BE2C (cell line): ENCODE measurements at regions not wholly inside any gene's neighbourhood (a gene's known extent, or its start where the extent isn't known, plus 50 kb on each side); places are given as distances from the start of the nearest gene placed in this dataset.

Experiments used
- DNase-seq: peaks from one replicate; pipeline ENCODE4 v3.0.0-alpha.2; 2020
- H3K27me3 ChIP-seq: fragments of 250-450 bp; sonication (Bioruptor Pico); 2 replicates; pipeline ENCODE4 v1.5.1; 2020; ENCODE audit warnings: mild to moderate bottlenecking
- H3K36me3 ChIP-seq: fragments of 250-450 bp; sonication (Bioruptor Pico); 2 replicates; pipeline ENCODE4 v1.5.1; 2020; ENCODE audit warnings: mild to moderate bottlenecking
- H3K4me1 ChIP-seq: fragments of 250-450 bp; sonication (Bioruptor Pico); 2 replicates; pipeline ENCODE4 v1.5.1; 2020
- H3K4me3 ChIP-seq: 2 replicates; pipeline ENCODE4 v1.5.1; 2011; ENCODE audit warnings: low read depth, low read length
- H3K9me3 ChIP-seq: fragments of 250-450 bp; sonication (Bioruptor Pico); 2 replicates; pipeline ENCODE4 v1.5.1; 2020
- TF ChIP-seq, protein P1 (sequence below): IDR thresholded peaks from 2 replicates; pipeline ENCODE4 v1.5.1; 2012; ENCODE audit warnings: mild to moderate bottlenecking, low read depth, low read length

GRCh38 chr4:156346959-156347385 is 393.3 kb upstream of the CTSO start:
- TF ChIP-seq, protein P1, sequence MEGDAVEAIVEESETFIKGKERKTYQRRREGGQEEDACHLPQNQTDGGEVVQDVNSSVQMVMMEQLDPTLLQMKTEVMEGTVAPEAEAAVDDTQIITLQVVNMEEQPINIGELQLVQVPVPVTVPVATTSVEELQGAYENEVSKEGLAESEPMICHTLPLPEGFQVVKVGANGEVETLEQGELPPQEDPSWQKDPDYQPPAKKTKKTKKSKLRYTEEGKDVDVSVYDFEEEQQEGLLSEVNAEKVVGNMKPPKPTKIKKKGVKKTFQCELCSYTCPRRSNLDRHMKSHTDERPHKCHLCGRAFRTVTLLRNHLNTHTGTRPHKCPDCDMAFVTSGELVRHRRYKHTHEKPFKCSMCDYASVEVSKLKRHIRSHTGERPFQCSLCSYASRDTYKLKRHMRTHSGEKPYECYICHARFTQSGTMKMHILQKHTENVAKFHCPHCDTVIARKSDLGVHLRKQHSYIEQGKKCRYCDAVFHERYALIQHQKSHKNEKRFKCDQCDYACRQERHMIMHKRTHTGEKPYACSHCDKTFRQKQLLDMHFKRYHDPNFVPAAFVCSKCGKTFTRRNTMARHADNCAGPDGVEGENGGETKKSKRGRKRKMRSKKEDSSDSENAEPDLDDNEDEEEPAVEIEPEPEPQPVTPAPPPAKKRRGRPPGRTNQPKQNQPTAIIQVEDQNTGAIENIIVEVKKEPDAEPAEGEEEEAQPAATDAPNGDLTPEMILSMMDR, result no peak
- Histone ChIP-seq H3K4me3 (no peak overlapping the region), H3K9me3 (no peaks in the 10 kb centered on the region), H3K4me1 (no peaks in the 10 kb centered on the region), H3K27me3 (no peaks in the 10 kb centered on the region), H3K36me3 (no peaks in the 10 kb centered on the region)
- no peak for DNase-seq

- H3K9me3 ChIP-seq, result no peaks in the 10 kb centered on the region
- no peaks in the 10 kb centered on the region for H3K36me3 ChIP-seq
- no peaks in the 10 kb centered on the region for H3K27me3 ChIP-seq
- TF ChIP-seq, protein P1, result no peak
- no peak overlapping the region for H3K4me3 ChIP-seq
- H3K4me1 ChIP-seq, result no peaks in the 10 kb centered on the region
- no peak for DNase-seq
Observed at GRCh38 chr4:156344397-156344796, 390.7 kb upstream of the CTSO start.

DNA sequence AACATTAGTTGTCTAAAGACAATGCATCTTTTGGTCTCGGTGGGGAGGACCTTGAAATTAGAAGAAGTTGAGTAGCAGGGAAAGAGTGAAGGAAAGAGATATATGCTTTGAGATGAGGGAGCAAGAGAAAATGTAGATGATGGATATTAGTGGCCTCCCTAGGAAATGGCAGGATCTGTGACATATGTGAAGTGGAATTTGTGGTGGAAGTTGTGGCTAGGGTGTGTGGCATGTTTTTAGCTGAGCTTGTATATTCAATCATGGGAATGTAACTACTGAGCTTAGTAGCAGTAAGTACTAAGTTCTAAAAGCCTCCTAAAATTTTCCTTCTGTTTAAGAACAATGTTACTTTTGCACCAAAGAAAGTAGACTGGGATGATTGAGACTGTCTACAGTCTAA is 382.8 kb upstream of the CTSO start:
- Histone ChIP-seq H3K27me3 (no peaks in the 10 kb centered on the region), H3K9me3 (no peaks in the 10 kb centered on the region), H3K36me3 (no peaks in the 10 kb centered on the region), H3K4me3 (no peak overlapping the region), H3K4me1 (no peaks in the 10 kb centered on the region)
- DNase-seq, result no peak
- TF ChIP-seq, protein P1, result no peak

- Histone ChIP-seq H3K4me1 (no peaks in the 10 kb centered on the region), H3K4me3 (no peak overlapping the region), H3K9me3 (no peaks in the 10 kb centered on the region), H3K36me3 (no peaks in the 10 kb centered on the region), H3K27me3 (no peaks in the 10 kb centered on the region)
- TF ChIP-seq, protein P1, result no peak
- DNase-seq, result no peak
Observed at GRCh38 chr4:156335721-156336120, 382.1 kb upstream of the CTSO start.

GRCh38 chr4:156330436-156331031 is 376.9 kb upstream of the CTSO start:
- Histone ChIP-seq H3K36me3 (no peaks in the 10 kb centered on the region), H3K9me3 (no peaks in the 10 kb centered on the region), H3K4me3 (no peak overlapping the region), H3K4me1 (no peaks in the 10 kb centered on the region), H3K27me3 (no peaks in the 10 kb centered on the region)
- DNase-seq, result no peak
- TF ChIP-seq, protein P1, result no peak

DNA sequence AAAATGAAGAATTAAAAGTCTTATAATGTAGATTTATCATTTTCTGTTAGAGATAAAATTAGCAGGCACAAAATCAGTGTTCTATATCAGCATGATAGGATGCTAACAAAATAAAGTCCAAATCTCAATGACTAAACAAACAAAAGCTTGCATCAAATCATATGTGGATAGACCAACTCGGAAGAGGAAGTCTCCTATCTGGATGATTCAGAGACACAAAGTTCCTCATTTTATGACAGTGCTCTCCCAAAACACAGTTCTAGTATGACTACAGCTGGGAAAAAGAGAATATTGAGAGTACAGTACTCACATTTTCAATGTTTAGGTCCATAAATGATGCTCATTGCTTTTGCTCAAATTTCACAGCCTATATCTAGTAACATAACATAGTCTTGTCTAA is 376.1 kb upstream of the CTSO start:
- Histone ChIP-seq H3K36me3 (no peaks in the 10 kb centered on the region), H3K4me1 (no peaks in the 10 kb centered on the region), H3K27me3 (no peaks in the 10 kb centered on the region), H3K9me3 (no peaks in the 10 kb centered on the region), H3K4me3 (no peak overlapping the region)
- TF ChIP-seq, protein P1, result no peak
- DNase-seq, result no peak
